ENCODE measurements at regions not wholly inside any gene's neighbourhood (a gene's known extent, or its start where the extent isn't known, plus 50 kb on each side); places are given as distances from the start of the nearest gene placed in this dataset.

DNA sequence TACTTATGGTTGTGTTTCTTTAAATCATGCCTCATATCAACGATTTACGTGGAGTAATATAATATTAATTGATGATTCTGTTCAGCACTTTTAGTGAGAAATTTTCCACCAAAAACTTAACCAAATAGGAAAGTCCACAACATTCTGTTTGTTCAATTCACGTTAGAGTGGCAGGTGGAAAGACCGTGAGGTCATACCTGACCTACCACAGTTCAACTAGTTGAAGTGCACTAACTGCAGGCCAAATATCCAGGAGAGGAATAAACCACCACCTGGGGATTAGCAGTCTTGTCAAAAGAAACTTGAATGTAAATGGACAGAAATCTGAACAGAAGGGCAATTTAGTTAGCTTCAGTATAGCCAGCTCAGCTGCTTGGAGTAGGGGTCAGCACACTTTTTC lies 577.7 kb downstream of the KIF4B start:
- H3K23ac ChIP-seq (ENCODE audit: low read depth, low read length, poor library complexity) = no peak overlapping the region
- H2AK5ac ChIP-seq (ENCODE audit: low read depth, low read length) = no peak overlapping the region
- no peak overlapping the region for H4K91ac ChIP-seq (ENCODE audit: low read depth, low read length, poor library complexity)
- no peak overlapping the region for H3K4me2 ChIP-seq (ENCODE audit: insufficient read depth, low read length, poor library complexity, severe bottlenecking)
- H2BK5ac ChIP-seq (ENCODE audit: low read length) = no peak overlapping the region
- no peak overlapping the region for H2BK120ac ChIP-seq (ENCODE audit: low read depth, low read length)
- H3K4me3 ChIP-seq (ENCODE audit: low read length in 2 of 2) = no peak overlapping the region
- no peak overlapping the region for H3K9ac ChIP-seq (ENCODE audit: low read depth, low read length, poor library complexity)
- no peaks in the 10 kb centered on the region for H3K27me3 ChIP-seq (ENCODE audit: control insufficient read depth in 3 of 3, insufficient read depth in 3 of 3, low read depth in 1 of 3, low read length in 3 of 3)
- H2AFZ ChIP-seq (ENCODE audit: low read length) = no peak overlapping the region
- WGBS, 2 donors (ENCODE audit: extremely low coverage in 2 of 2, insufficient read length in 2 of 2, insufficient replicate concordance in 1 of 2) = no CpG with 5 or more reads among the region's 4 CpGs
- no peak for DNase-seq (ENCODE audit: low spot score)
- H3K36me3 ChIP-seq (replicated peaks in 1 of 2; ENCODE audit: control insufficient read depth in 2 of 2, insufficient read depth in 2 of 2, low read length in 2 of 2) = no peaks in the 10 kb centered on the region
- H2BK15ac ChIP-seq (ENCODE audit: low read length) = no peak overlapping the region
- H3K79me1 ChIP-seq (ENCODE audit: low read depth, low read length) = no peaks in the 10 kb centered on the region
- H3K27ac ChIP-seq (replicated peaks; ENCODE audit: low read length) = no peak overlapping the region
- H3K18ac ChIP-seq (ENCODE audit: low read length) = no peak overlapping the region
- no peak overlapping the region for H2BK12ac ChIP-seq (ENCODE audit: low read length)
- H3K4me1 ChIP-seq (ENCODE audit: control insufficient read depth in 2 of 2, insufficient read depth in 1 of 2, low read depth in 1 of 2, low read length in 2 of 2) = peaks cover 0 to 1% of the 10 kb centered on the region in 2 donors
- H4K8ac ChIP-seq (ENCODE audit: low read depth, low read length) = no peak overlapping the region
- no peak overlapping the region for H3K14ac ChIP-seq (ENCODE audit: low read length)
- no peak overlapping the region for H3K4ac ChIP-seq (ENCODE audit: low read length)
- no peaks in the 10 kb centered on the region for H3K9me3 ChIP-seq (replicated peaks in 1 of 2; ENCODE audit: control insufficient read depth in 2 of 2, insufficient read depth in 1 of 2, low read depth in 1 of 2, low read length in 2 of 2)

DNA sequence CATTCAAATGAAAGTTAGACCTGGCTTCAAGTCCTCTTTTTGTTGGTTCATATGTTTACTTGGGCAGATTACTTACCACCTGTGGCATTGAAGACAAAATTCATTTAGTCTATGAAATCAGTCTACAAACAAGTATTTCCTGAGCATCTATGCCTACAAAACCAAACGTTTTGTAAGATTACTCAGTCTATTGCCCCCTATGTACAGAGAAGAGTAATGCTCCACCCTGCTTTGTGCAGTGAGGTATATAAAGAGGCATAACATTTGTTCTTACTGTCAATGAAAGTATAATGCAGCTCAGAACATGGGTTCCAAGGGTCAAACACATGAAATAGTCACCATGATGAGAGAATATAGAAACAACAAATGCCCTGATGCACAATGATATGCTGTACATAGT lies 580.7 kb downstream of the KIF4B start:
- Histone ChIP-seq H2AFZ (ENCODE audit: low read length) (no peak overlapping the region), H3K27ac (replicated peaks; ENCODE audit: low read length) (no peak overlapping the region), H3K4me1 (ENCODE audit: control insufficient read depth in 2 of 2, insufficient read depth in 1 of 2, low read depth in 1 of 2, low read length in 2 of 2) (peaks cover 0 to 3% of the 10 kb centered on the region in 2 donors), H3K79me1 (ENCODE audit: low read depth, low read length) (no peaks in the 10 kb centered on the region), H4K91ac (ENCODE audit: low read depth, low read length, poor library complexity) (no peak overlapping the region), H3K4me2 (ENCODE audit: insufficient read depth, low read length, poor library complexity, severe bottlenecking) (no peak overlapping the region), H2AK5ac (ENCODE audit: low read depth, low read length) (no peak overlapping the region), H3K9ac (ENCODE audit: low read depth, low read length, poor library complexity) (no peak overlapping the region), H3K27me3 (ENCODE audit: control insufficient read depth in 3 of 3, insufficient read depth in 3 of 3, low read depth in 1 of 3, low read length in 3 of 3) (no peaks in the 10 kb centered on the region), H3K4me3 (ENCODE audit: low read length in 2 of 2) (no peak overlapping the region), H3K9me3 (replicated peaks in 1 of 2; ENCODE audit: control insufficient read depth in 2 of 2, insufficient read depth in 1 of 2, low read depth in 1 of 2, low read length in 2 of 2) (no peaks in the 10 kb centered on the region), H2BK12ac (ENCODE audit: low read length) (no peak overlapping the region), H3K36me3 (replicated peaks in 1 of 2; ENCODE audit: control insufficient read depth in 2 of 2, insufficient read depth in 2 of 2, low read length in 2 of 2) (no peaks in the 10 kb centered on the region), H3K23ac (ENCODE audit: low read depth, low read length, poor library complexity) (no peak overlapping the region), H3K14ac (ENCODE audit: low read length) (no peak overlapping the region), H2BK120ac (ENCODE audit: low read depth, low read length) (no peak overlapping the region), H3K4ac (ENCODE audit: low read length) (no peak overlapping the region), H4K8ac (ENCODE audit: low read depth, low read length) (no peak overlapping the region), H2BK15ac (ENCODE audit: low read length) (no peak overlapping the region), H2BK5ac (ENCODE audit: low read length) (no peak overlapping the region), H3K18ac (ENCODE audit: low read length) (no peak overlapping the region)
- WGBS, 2 donors (ENCODE audit: extremely low coverage in 2 of 2, insufficient read length in 2 of 2, insufficient replicate concordance in 1 of 2) = no CpG with 5 or more reads among the region's 1 CpG
- DNase-seq (ENCODE audit: low spot score) = no peak

DNA sequence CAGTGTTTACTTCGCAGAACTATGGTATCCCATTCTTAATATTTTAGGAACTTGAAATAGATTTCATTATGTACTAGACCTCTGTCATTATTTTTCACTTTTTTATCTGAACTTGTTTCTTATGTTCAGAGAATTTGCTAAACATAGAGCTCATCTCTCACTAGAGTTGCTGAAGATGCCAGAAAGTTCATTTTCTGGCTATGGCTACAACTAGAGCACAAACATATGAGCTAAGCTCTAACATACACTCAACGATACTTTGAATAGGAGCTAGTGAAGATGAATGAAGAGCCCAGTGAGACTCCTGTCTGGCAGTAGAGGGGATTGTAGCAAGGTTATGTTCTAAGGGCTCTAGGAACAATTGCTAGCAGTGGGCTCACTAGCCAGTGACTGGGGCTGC lies 582.2 kb downstream of the KIF4B start:
- no CpG with 5 or more reads among the region's 2 CpGs for WGBS, 2 donors (ENCODE audit: extremely low coverage in 2 of 2, insufficient read length in 2 of 2, insufficient replicate concordance in 1 of 2)
- Histone ChIP-seq H3K4me2 (ENCODE audit: insufficient read depth, low read length, poor library complexity, severe bottlenecking) (no peak overlapping the region), H3K18ac (ENCODE audit: low read length) (no peak overlapping the region), H3K9ac (ENCODE audit: low read depth, low read length, poor library complexity) (no peak overlapping the region), H3K79me1 (ENCODE audit: low read depth, low read length) (no peaks in the 10 kb centered on the region), H2BK5ac (ENCODE audit: low read length) (no peak overlapping the region), H3K4ac (ENCODE audit: low read length) (no peak overlapping the region), H2BK12ac (ENCODE audit: low read length) (no peak overlapping the region), H2BK15ac (ENCODE audit: low read length) (no peak overlapping the region), H2AFZ (ENCODE audit: low read length) (no peak overlapping the region), H3K23ac (ENCODE audit: low read depth, low read length, poor library complexity) (no peak overlapping the region), H3K9me3 (replicated peaks in 1 of 2; ENCODE audit: control insufficient read depth in 2 of 2, insufficient read depth in 1 of 2, low read depth in 1 of 2, low read length in 2 of 2) (no peaks in the 10 kb centered on the region), H4K8ac (ENCODE audit: low read depth, low read length) (no peak overlapping the region), H4K91ac (ENCODE audit: low read depth, low read length, poor library complexity) (no peak overlapping the region), H3K4me1 (ENCODE audit: control insufficient read depth in 2 of 2, insufficient read depth in 1 of 2, low read depth in 1 of 2, low read length in 2 of 2) (peaks cover 0 to 3% of the 10 kb centered on the region in 2 donors), H3K27ac (replicated peaks; ENCODE audit: low read length) (no peak overlapping the region), H2BK120ac (ENCODE audit: low read depth, low read length) (no peak overlapping the region), H3K36me3 (replicated peaks in 1 of 2; ENCODE audit: control insufficient read depth in 2 of 2, insufficient read depth in 2 of 2, low read length in 2 of 2) (no peaks in the 10 kb centered on the region), H2AK5ac (ENCODE audit: low read depth, low read length) (no peak overlapping the region), H3K27me3 (ENCODE audit: control insufficient read depth in 3 of 3, insufficient read depth in 3 of 3, low read depth in 1 of 3, low read length in 3 of 3) (no peaks in the 10 kb centered on the region), H3K14ac (ENCODE audit: low read length) (no peak overlapping the region), H3K4me3 (ENCODE audit: low read length in 2 of 2) (no peak overlapping the region)
- no peak for DNase-seq (ENCODE audit: low spot score)

DNA sequence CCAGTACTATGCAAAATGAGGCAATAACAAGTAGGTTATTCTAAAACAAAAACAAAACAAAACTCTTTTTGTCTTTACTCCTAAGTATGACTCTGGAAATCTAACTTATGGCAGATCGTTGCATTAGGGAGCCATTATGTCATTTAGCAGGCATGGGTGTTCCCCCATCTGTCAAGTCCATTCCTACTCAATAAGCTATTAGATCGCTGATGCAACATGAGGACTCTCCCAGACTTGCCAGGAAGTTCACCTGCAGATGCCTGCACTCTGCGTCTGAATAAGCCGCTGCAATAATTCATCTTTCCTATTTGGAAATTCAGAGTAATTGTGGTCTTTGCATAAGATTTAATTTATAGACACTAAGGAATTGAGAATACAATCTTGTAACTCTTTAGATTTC lies 585.0 kb downstream of the KIF4B start:
- no peak overlapping the region for H3K23ac ChIP-seq (ENCODE audit: low read depth, low read length, poor library complexity)
- no peak overlapping the region for H4K91ac ChIP-seq (ENCODE audit: low read depth, low read length, poor library complexity)
- H2BK12ac ChIP-seq (ENCODE audit: low read length) = no peak overlapping the region
- no peak overlapping the region for H2BK120ac ChIP-seq (ENCODE audit: low read depth, low read length)
- no CpG with 5 or more reads among the region's 4 CpGs for WGBS, 2 donors (ENCODE audit: extremely low coverage in 2 of 2, insufficient read length in 2 of 2, insufficient replicate concordance in 1 of 2)
- no peaks in the 10 kb centered on the region for H3K27me3 ChIP-seq (ENCODE audit: control insufficient read depth in 3 of 3, insufficient read depth in 3 of 3, low read depth in 1 of 3, low read length in 3 of 3)
- no peak overlapping the region for H4K8ac ChIP-seq (ENCODE audit: low read depth, low read length)
- H3K4ac ChIP-seq (ENCODE audit: low read length) = no peak overlapping the region
- no peak overlapping the region for H2BK5ac ChIP-seq (ENCODE audit: low read length)
- DNase-seq (ENCODE audit: low spot score) = no peak
- no peak overlapping the region for H3K9ac ChIP-seq (ENCODE audit: low read depth, low read length, poor library complexity)
- no peak overlapping the region for H2BK15ac ChIP-seq (ENCODE audit: low read length)
- H3K14ac ChIP-seq (ENCODE audit: low read length) = no peak overlapping the region
- no peak overlapping the region for H3K18ac ChIP-seq (ENCODE audit: low read length)
- no peaks in the 10 kb centered on the region for H3K79me1 ChIP-seq (ENCODE audit: low read depth, low read length)
- no peak overlapping the region for H3K4me2 ChIP-seq (ENCODE audit: insufficient read depth, low read length, poor library complexity, severe bottlenecking)
- no peaks in the 10 kb centered on the region for H3K9me3 ChIP-seq (replicated peaks in 1 of 2; ENCODE audit: control insufficient read depth in 2 of 2, insufficient read depth in 1 of 2, low read depth in 1 of 2, low read length in 2 of 2)
- H2AK5ac ChIP-seq (ENCODE audit: low read depth, low read length) = no peak overlapping the region
- H3K4me3 ChIP-seq (ENCODE audit: low read length in 2 of 2) = no peak overlapping the region
- H2AFZ ChIP-seq (ENCODE audit: low read length) = no peak overlapping the region
- no peak overlapping the region for H3K27ac ChIP-seq (replicated peaks; ENCODE audit: low read length)
- H3K36me3 ChIP-seq (replicated peaks in 1 of 2; ENCODE audit: control insufficient read depth in 2 of 2, insufficient read depth in 2 of 2, low read length in 2 of 2) = no peaks in the 10 kb centered on the region
- H3K4me1 ChIP-seq (ENCODE audit: control insufficient read depth in 2 of 2, insufficient read depth in 1 of 2, low read depth in 1 of 2, low read length in 2 of 2) = peaks cover 0 to 1% of the 10 kb centered on the region in 2 donors
